HEK293 (cell line): ENCODE measurements at regions not wholly inside any gene's neighbourhood (a gene's known extent, or its start where the extent isn't known, plus 50 kb on each side); places are given as distances from the start of the nearest gene placed in this dataset.

Experiments used
- CTCF ChIA-PET: fragments of 350-600 bp; formaldehyde crosslinking; extraction: SDS; loops from one replicate; lab custom pipeline; 2021; ENCODE audit warnings: antibody characterized with exemption; lab: Yijun Ruan, JAX
- POLR2A ChIA-PET: fragments of 300-600 bp; formaldehyde crosslinking; extraction: SDS; loops from one replicate; lab custom pipeline; 2020; ENCODE audit warnings: antibody characterized with exemption, inconsistent platforms; lab: Yijun Ruan, JAX
- H3K27ac ChIP-seq: fragments of 200-500 bp; sonication (Bioruptor generic); 2 replicates; pipeline ENCODE4 v1.5.1; 2014; ENCODE audit warnings: low read depth, low read length, control low read depth, inconsistent platforms; ENCODE audit errors: extremely low read depth
- H3K36me3 ChIP-seq, 2 experiments: fragments of 200-500 bp in 1 of 2; sonication (Bioruptor generic) in 1 of 2; 1 replicate in 1 of 2; 2 replicates in 1 of 2; pipeline ENCODE4 v1.5.1; 2014 to 2017; ENCODE audit warnings: inconsistent platforms in 2 of 2, low read length in 2 of 2; ENCODE audit not compliant: control insufficient read depth in 2 of 2, insufficient read depth in 1 of 2
- H3K4me1 ChIP-seq: fragments of 200-500 bp; sonication (Bioruptor generic); 2 replicates; pipeline ENCODE4 v1.5.1; 2014; ENCODE audit warnings: mild to moderate bottlenecking, low read length, inconsistent platforms; ENCODE audit not compliant: control insufficient read depth, insufficient read depth
- H3K4me3 ChIP-seq: 2 replicates; pipeline ENCODE4 v1.5.1; 2011; ENCODE audit warnings: low read depth, mild to moderate bottlenecking, control low read depth, low read length, moderate library complexity
- H3K9me3 ChIP-seq: fragments of 200-500 bp; sonication (Bioruptor generic); 2 replicates; pipeline ENCODE4 v1.5.1; 2014; ENCODE audit warnings: low read depth, low read length, inconsistent platforms; ENCODE audit not compliant: control insufficient read depth, insufficient read depth
- BCL11A ChIP-seq: fragments of 450-650 bp; formaldehyde crosslinking; IDR thresholded peaks from 2 replicates; pipeline ENCODE4 v1.5.1; 2016; ENCODE audit warnings: low read depth, missing biosample characterization, missing genetic modification characterization
- KLF9 ChIP-seq: fragments of 450-650 bp; formaldehyde crosslinking; IDR thresholded peaks from 2 replicates; pipeline ENCODE4 v1.5.1; 2016; ENCODE audit warnings: missing biosample characterization, missing genetic modification characterization, low read depth
- SALL2 ChIP-seq: fragments of 450-650 bp; formaldehyde crosslinking; IDR thresholded peaks from 2 replicates; pipeline ENCODE4 v1.5.0; 2017; ENCODE audit warnings: missing biosample characterization, mild to moderate bottlenecking, missing genetic modification characterization, borderline replicate concordance
- SCRT1 ChIP-seq: fragments of 450-650 bp; formaldehyde crosslinking; IDR thresholded peaks from 2 replicates; pipeline ENCODE4 v1.5.1; 2016; ENCODE audit warnings: missing biosample characterization, missing genetic modification characterization, borderline replicate concordance
- ZFP3 ChIP-seq: fragments of 450-650 bp; formaldehyde crosslinking; IDR thresholded peaks from 2 replicates; pipeline ENCODE4 v1.5.1; 2016; ENCODE audit warnings: low read depth, missing biosample characterization, missing genetic modification characterization
- ZNF155 ChIP-seq: fragments of 450-650 bp; formaldehyde crosslinking; IDR thresholded peaks from 2 replicates; pipeline ENCODE4 v1.5.1; 2016; ENCODE audit warnings: missing biosample characterization, missing genetic modification characterization
- ZNF24 ChIP-seq: fragments of 450-650 bp; formaldehyde crosslinking; IDR thresholded peaks from 2 replicates; pipeline ENCODE4 v1.5.1; 2016; ENCODE audit warnings: missing biosample characterization, missing genetic modification characterization
- ZNF292 ChIP-seq: fragments of 450-650 bp; formaldehyde crosslinking; IDR thresholded peaks from 2 replicates; pipeline ENCODE4 v1.5.1; 2016; ENCODE audit warnings: low read depth, missing biosample characterization, missing genetic modification characterization, borderline replicate concordance
- ZNF514 ChIP-seq: fragments of 450-650 bp; formaldehyde crosslinking; IDR thresholded peaks from 2 replicates; pipeline ENCODE4 v1.5.1; 2016; ENCODE audit warnings: missing biosample characterization, missing genetic modification characterization
- ZNF558 ChIP-seq: fragments of 450-650 bp; formaldehyde crosslinking; IDR thresholded peaks from 2 replicates; pipeline ENCODE4 v1.5.1; 2016; ENCODE audit warnings: missing biosample characterization, missing genetic modification characterization
- ZNF571 ChIP-seq: fragments of 450-650 bp; formaldehyde crosslinking; IDR thresholded peaks from 2 replicates; pipeline ENCODE4 v1.5.0; 2017; ENCODE audit warnings: missing biosample characterization, missing genetic modification characterization
- ZNF585B ChIP-seq: fragments of 450-650 bp; formaldehyde crosslinking; IDR thresholded peaks from 2 replicates; pipeline ENCODE4 v1.5.1; 2016; ENCODE audit warnings: missing biosample characterization, missing genetic modification characterization
- ZNF596 ChIP-seq: fragments of 450-650 bp; IDR thresholded peaks from 2 replicates; pipeline ENCODE4 v1.5.0; 2018; ENCODE audit warnings: missing biosample characterization, mild to moderate bottlenecking, missing genetic modification characterization, moderate library complexity
- ZNF670 ChIP-seq: fragments of 450-650 bp; formaldehyde crosslinking; IDR thresholded peaks from 2 replicates; pipeline ENCODE4 v1.5.1; 2016; ENCODE audit warnings: missing biosample characterization, missing genetic modification characterization, low read depth
- TF ChIP-seq, protein P1 (sequence below): fragments of 450-650 bp; formaldehyde crosslinking; IDR thresholded peaks from 2 replicates; pipeline ENCODE4 v1.5.0; 2017; ENCODE audit warnings: missing biosample characterization, missing genetic modification characterization, borderline replicate concordance
- TF ChIP-seq, protein P2 (sequence below): fragments of 450-650 bp; formaldehyde crosslinking; IDR thresholded peaks from 2 replicates; pipeline ENCODE4 v1.5.1; 2016; ENCODE audit warnings: missing biosample characterization, missing genetic modification characterization
- TF ChIP-seq, protein P3 (sequence below): fragments of 450-650 bp; formaldehyde crosslinking; IDR thresholded peaks from 2 replicates; pipeline ENCODE4 v1.5.1; 2016; ENCODE audit warnings: missing biosample characterization, missing genetic modification characterization
- TF ChIP-seq, protein P4 (sequence below): fragments of 450-650 bp; formaldehyde crosslinking; IDR thresholded peaks from 2 replicates; pipeline ENCODE4 v1.5.1; 2016; ENCODE audit warnings: missing biosample characterization, missing genetic modification characterization

DNA sequence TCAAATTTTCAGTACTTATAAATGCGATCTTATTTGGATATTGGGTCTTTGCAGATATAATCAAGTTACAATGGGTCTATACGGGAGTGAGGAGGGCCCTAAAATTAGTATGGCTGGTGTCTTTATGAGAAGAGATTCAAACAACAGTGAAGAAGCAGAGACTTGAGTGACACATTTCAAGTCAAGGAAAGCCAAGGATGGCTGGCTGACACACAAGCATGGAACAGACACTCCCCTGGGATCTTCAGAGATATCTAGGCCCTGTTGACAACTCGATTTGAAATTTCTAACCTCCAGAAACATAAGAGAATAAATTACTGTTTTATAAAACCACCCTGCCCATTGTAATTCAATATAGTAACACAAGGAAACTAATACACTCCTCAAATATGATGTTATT, 1886.0 kb upstream of the PCDH7 start:
- Histone ChIP-seq H3K27ac (no peak overlapping the region), H3K4me1 (no peaks in the 10 kb centered on the region), H3K36me3 (no peaks in the 10 kb centered on the region), H3K9me3 (no peaks in the 10 kb centered on the region), H3K4me3 (no peak overlapping the region)
- TF ChIP-seq ZNF514 (tag by site-specific recombination) (no peak), SALL2 (tag by site-specific recombination) (no peak), ZNF292 (tag by site-specific recombination) (no peak)
- ChIA-PET POLR2A (no interaction called here), CTCF (no interaction called here)

DNA sequence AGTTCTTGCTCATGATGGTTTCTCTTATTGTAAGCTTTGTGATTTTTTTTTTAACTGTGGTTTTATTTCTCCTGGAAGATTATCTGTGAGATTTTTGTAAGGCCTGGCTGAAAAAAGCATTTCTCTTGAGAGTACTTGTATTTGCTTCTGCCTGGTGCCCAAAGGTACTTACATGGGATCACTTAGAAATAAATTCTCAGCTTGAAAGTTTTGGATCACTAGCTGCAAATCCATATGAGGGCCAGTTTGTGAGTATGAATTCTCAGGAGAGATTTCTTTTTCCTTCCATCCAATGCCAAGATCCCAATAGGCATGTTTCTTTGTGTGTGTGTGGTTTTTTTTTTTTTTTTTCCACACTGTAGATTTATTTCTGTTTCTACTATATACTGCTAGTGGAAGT, 1884.7 kb upstream of the PCDH7 start:
- POLR2A ChIA-PET = no interaction called here
- no peaks in the 10 kb centered on the region for H3K4me1 ChIP-seq
- TF ChIP-seq, protein P1, sequence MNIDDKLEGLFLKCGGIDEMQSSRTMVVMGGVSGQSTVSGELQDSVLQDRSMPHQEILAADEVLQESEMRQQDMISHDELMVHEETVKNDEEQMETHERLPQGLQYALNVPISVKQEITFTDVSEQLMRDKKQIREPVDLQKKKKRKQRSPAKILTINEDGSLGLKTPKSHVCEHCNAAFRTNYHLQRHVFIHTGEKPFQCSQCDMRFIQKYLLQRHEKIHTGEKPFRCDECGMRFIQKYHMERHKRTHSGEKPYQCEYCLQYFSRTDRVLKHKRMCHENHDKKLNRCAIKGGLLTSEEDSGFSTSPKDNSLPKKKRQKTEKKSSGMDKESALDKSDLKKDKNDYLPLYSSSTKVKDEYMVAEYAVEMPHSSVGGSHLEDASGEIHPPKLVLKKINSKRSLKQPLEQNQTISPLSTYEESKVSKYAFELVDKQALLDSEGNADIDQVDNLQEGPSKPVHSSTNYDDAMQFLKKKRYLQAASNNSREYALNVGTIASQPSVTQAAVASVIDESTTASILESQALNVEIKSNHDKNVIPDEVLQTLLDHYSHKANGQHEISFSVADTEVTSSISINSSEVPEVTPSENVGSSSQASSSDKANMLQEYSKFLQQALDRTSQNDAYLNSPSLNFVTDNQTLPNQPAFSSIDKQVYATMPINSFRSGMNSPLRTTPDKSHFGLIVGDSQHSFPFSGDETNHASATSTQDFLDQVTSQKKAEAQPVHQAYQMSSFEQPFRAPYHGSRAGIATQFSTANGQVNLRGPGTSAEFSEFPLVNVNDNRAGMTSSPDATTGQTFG (tag by site-specific recombination) = no peak
- TF ChIP-seq ZNF155 (tag by site-specific recombination) (no peak), ZFP3 (tag by site-specific recombination) (no peak), ZNF558 (tag by site-specific recombination) (no peak), KLF9 (no peak), ZNF585B (tag by site-specific recombination) (no peak), ZNF571 (no peak)
- TF ChIP-seq, protein P2, sequence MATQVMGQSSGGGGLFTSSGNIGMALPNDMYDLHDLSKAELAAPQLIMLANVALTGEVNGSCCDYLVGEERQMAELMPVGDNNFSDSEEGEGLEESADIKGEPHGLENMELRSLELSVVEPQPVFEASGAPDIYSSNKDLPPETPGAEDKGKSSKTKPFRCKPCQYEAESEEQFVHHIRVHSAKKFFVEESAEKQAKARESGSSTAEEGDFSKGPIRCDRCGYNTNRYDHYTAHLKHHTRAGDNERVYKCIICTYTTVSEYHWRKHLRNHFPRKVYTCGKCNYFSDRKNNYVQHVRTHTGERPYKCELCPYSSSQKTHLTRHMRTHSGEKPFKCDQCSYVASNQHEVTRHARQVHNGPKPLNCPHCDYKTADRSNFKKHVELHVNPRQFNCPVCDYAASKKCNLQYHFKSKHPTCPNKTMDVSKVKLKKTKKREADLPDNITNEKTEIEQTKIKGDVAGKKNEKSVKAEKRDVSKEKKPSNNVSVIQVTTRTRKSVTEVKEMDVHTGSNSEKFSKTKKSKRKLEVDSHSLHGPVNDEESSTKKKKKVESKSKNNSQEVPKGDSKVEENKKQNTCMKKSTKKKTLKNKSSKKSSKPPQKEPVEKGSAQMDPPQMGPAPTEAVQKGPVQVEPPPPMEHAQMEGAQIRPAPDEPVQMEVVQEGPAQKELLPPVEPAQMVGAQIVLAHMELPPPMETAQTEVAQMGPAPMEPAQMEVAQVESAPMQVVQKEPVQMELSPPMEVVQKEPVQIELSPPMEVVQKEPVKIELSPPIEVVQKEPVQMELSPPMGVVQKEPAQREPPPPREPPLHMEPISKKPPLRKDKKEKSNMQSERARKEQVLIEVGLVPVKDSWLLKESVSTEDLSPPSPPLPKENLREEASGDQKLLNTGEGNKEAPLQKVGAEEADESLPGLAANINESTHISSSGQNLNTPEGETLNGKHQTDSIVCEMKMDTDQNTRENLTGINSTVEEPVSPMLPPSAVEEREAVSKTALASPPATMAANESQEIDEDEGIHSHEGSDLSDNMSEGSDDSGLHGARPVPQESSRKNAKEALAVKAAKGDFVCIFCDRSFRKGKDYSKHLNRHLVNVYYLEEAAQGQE (tag by site-specific recombination) = no peak
- H3K36me3 ChIP-seq = no peaks in the 10 kb centered on the region
- CTCF ChIA-PET = no interaction called here
- no peaks in the 10 kb centered on the region for H3K9me3 ChIP-seq
- H3K27ac ChIP-seq = no peak overlapping the region
- no peak overlapping the region for H3K4me3 ChIP-seq

DNA sequence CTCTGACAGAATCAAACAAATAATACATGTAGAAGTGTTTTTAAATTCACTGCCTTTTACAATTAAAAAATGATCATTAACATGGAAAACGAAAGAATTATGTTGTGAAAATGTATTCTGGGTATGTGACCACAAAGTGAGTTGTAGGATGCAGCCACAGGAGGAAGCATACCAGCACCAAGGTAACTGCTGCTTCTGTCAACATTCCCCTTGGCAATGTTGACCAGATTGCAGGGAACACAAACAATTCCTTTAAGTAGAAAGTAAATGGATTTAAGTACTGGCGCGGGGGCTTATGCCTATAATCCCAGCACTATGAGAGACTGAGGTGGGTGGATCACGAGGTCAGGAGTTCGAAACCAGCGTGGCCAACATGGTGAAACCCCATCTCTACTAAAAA, 1877.9 kb upstream of the PCDH7 start:
- H3K4me3 ChIP-seq = no peak overlapping the region
- ChIA-PET POLR2A (no interaction called here), CTCF (no interaction called here)
- no peak overlapping the region for H3K27ac ChIP-seq
- no peaks in the 10 kb centered on the region for H3K9me3 ChIP-seq
- no peaks in the 10 kb centered on the region for H3K4me1 ChIP-seq
- H3K36me3 ChIP-seq = no peaks in the 10 kb centered on the region
- TF ChIP-seq ZNF596 (no peak), ZNF670 (no peak), SCRT1 (tag by site-specific recombination) (no peak), ZNF24 (tag by site-specific recombination) (no peak), BCL11A (tag by site-specific recombination) (no peak)
- TF ChIP-seq, protein P3, sequence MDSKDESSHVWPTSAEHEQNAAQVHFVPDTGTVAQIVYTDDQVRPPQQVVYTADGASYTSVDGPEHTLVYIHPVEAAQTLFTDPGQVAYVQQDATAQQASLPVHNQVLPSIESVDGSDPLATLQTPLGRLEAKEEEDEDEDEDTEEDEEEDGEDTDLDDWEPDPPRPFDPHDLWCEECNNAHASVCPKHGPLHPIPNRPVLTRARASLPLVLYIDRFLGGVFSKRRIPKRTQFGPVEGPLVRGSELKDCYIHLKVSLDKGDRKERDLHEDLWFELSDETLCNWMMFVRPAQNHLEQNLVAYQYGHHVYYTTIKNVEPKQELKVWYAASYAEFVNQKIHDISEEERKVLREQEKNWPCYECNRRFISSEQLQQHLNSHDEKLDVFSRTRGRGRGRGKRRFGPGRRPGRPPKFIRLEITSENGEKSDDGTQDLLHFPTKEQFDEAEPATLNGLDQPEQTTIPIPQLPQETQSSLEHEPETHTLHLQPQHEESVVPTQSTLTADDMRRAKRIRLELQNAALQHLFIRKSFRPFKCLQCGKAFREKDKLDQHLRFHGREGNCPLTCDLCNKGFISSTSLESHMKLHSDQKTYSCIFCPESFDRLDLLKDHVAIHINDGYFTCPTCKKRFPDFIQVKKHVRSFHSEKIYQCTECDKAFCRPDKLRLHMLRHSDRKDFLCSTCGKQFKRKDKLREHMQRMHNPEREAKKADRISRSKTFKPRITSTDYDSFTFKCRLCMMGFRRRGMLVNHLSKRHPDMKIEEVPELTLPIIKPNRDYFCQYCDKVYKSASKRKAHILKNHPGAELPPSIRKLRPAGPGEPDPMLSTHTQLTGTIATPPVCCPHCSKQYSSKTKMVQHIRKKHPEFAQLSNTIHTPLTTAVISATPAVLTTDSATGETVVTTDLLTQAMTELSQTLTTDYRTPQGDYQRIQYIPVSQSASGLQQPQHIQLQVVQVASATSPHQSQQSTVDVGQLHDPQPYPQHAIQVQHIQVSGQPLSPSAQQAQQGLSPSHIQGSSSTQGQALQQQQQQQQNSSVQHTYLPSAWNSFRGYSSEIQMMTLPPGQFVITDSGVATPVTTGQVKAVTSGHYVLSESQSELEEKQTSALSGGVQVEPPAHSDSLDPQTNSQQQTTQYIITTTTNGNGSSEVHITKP (tag by site-specific recombination) = no peak
- TF ChIP-seq, protein P4, sequence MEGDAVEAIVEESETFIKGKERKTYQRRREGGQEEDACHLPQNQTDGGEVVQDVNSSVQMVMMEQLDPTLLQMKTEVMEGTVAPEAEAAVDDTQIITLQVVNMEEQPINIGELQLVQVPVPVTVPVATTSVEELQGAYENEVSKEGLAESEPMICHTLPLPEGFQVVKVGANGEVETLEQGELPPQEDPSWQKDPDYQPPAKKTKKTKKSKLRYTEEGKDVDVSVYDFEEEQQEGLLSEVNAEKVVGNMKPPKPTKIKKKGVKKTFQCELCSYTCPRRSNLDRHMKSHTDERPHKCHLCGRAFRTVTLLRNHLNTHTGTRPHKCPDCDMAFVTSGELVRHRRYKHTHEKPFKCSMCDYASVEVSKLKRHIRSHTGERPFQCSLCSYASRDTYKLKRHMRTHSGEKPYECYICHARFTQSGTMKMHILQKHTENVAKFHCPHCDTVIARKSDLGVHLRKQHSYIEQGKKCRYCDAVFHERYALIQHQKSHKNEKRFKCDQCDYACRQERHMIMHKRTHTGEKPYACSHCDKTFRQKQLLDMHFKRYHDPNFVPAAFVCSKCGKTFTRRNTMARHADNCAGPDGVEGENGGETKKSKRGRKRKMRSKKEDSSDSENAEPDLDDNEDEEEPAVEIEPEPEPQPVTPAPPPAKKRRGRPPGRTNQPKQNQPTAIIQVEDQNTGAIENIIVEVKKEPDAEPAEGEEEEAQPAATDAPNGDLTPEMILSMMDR (tag by site-specific recombination) = no peak
- TF ChIP-seq, protein P1 (tag by site-specific recombination) = no peak
